OCI-LY7 (cell line): ENCODE measurements at regions not wholly inside any gene's neighbourhood (a gene's known extent, or its start where the extent isn't known, plus 50 kb on each side); places are given as distances from the start of the nearest gene placed in this dataset.

Experiments used
- BruUV-seq: library from RNA; stranded (reverse); fragments of 400-500 nt; replicated peaks from 2 replicates; lab custom pipeline; 2021; lab: Mats Ljungman, UMichigan
- CTCF ChIA-PET: fragments of 300-600 bp; sonication (Branson Sonifier 250); formaldehyde crosslinking; loops from one replicate; lab custom pipeline; 2022; ENCODE audit warnings: antibody characterized with exemption; ENCODE audit not compliant: unreplicated experiment; lab: Charles Lee
- POLR2A ChIA-PET: fragments of 300-600 bp; sonication (Branson Sonifier 250); formaldehyde crosslinking; loops from one replicate; lab custom pipeline; 2022; ENCODE audit warnings: antibody characterized with exemption; lab: Charles Lee
- DNase-seq: peaks from one replicate; pipeline ENCODE4 v3.0.0-alpha.2; 2015; ENCODE audit warnings: low spot score
- H2AFZ ChIP-seq: fragments of 200-600 bp; sonication (generic), shearing (Covaris generic); 2 replicates; pipeline ENCODE4 v1.6.1; 2014; ENCODE audit warnings: mild to moderate bottlenecking, antibody characterized with exemption, low read length, moderate library complexity
- H3K27ac ChIP-seq: fragments of 200-600 bp; sonication (generic); 2 replicates; pipeline ENCODE4 v1.5.1; 2014; ENCODE audit warnings: mixed run types, low read depth, mild to moderate bottlenecking, moderate library complexity, low read length, inconsistent platforms; ENCODE audit not compliant: poor library complexity, severe bottlenecking
- H3K36me3 ChIP-seq: fragments of 200-600 bp; sonication (generic); 2 replicates; pipeline ENCODE4 v1.6.1; 2014; ENCODE audit warnings: mild to moderate bottlenecking, antibody characterized with exemption, low read length, moderate library complexity, mixed read lengths; ENCODE audit not compliant: insufficient read depth
- H3K4me1 ChIP-seq: fragments of 200-600 bp; sonication (generic); 2 replicates; pipeline ENCODE4 v1.5.1; 2014; ENCODE audit warnings: mild to moderate bottlenecking, low read length; ENCODE audit not compliant: insufficient read depth, poor library complexity, severe bottlenecking
- H3K4me2 ChIP-seq: fragments of 200-600 bp; sonication (generic); 2 replicates; pipeline ENCODE4 v1.6.1; 2014; ENCODE audit warnings: mild to moderate bottlenecking, low read length
- H3K4me3 ChIP-seq: fragments of 200-600 bp; sonication (generic); 2 replicates; pipeline ENCODE4 v1.5.1; 2014; ENCODE audit warnings: mild to moderate bottlenecking, low read depth, low read length; ENCODE audit not compliant: poor library complexity, severe bottlenecking
- H3K79me2 ChIP-seq: fragments of 200-600 bp; sonication (generic); 2 replicates; pipeline ENCODE4 v1.6.1; 2016; ENCODE audit warnings: low read depth, mild to moderate bottlenecking, low read length, moderate library complexity, mixed read lengths; ENCODE audit not compliant: insufficient read depth
- H3K9me2 ChIP-seq: fragments of 200-600 bp; sonication (generic); 2 replicates; pipeline ENCODE4 v1.6.1; 2016; ENCODE audit warnings: mild to moderate bottlenecking, low read length, mixed read lengths; ENCODE audit not compliant: insufficient read depth
- H3K9me3 ChIP-seq: fragments of 200-600 bp; sonication (generic); 2 replicates; pipeline ENCODE4 v1.6.1; 2014; ENCODE audit warnings: mild to moderate bottlenecking, mixed run types, low read length, mixed read lengths
- H4K20me1 ChIP-seq: fragments of 200-600 bp; sonication (generic); 2 replicates; pipeline ENCODE4 v1.6.1; 2014; ENCODE audit warnings: mild to moderate bottlenecking, antibody characterized with exemption, low read length, moderate library complexity, mixed read lengths; ENCODE audit not compliant: insufficient read depth
- EZH2phosphoT487 ChIP-seq: fragments of 200-600 bp; sonication (generic); IDR thresholded peaks from 2 replicates; pipeline ENCODE4 v1.6.1; 2018; ENCODE audit warnings: low read depth, borderline replicate concordance, mild to moderate bottlenecking, mixed run types, antibody characterized with exemption, low read length, moderate library complexity, mixed read lengths
- intact Hi-C: fragments of 100-400 bp; cut with micrococcal nuclease; formaldehyde crosslinking; loops from one replicate; pipeline ENCODE4 v1.10.0; 2022; ENCODE audit not compliant: unreplicated experiment
- TF ChIP-seq, protein P1 (sequence below): fragments of 200-600 bp; sonication (generic); conservative IDR thresholded peaks from 2 replicates; pipeline ENCODE4 v1.5.1; 2014; ENCODE audit warnings: mild to moderate bottlenecking, antibody characterized with exemption, low read length, moderate library complexity, mixed read lengths

DNA sequence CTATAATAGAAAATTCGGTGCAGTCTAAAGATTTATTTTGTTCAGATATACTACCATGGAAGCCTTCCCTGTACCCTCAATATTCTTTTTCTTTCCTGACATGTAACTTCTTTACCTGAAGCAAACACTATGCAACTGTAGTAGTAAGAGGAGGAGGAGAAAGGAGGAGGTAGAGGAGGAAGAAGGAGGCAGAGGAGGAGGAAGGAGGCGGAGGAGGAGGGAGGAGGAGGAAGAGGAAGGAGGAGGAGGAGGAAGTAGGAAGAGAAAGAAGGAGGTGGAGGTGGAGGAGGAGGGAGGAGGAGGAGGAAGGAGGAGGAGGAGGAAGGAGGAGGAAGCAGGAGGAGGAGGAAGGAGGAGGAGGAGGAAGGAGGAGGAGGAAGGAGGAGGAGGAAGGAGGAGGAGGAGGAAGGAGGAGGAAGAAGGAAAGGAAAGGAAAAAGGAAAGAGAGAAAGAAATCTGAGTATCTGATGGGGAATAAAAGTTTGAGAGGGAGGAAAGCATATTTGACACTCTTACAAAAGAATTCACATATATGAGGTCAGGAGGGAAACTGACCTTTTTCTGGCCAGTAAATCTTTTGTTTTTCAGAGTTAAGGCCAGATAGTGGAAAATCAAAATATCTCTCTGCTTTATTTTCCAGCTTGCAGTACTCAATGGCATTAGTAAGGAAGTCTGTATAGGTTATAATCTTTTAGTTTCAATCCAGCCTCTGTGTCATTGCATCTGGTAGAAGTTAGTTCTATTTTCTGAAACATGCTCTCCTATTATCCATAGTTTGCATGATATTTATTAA lies 114.5 kb upstream of the LPAR1 start:
- no peaks in the 10 kb centered on the region for H3K9me3 ChIP-seq
- no peak for DNase-seq
- POLR2A ChIA-PET = no interaction called here

DNA sequence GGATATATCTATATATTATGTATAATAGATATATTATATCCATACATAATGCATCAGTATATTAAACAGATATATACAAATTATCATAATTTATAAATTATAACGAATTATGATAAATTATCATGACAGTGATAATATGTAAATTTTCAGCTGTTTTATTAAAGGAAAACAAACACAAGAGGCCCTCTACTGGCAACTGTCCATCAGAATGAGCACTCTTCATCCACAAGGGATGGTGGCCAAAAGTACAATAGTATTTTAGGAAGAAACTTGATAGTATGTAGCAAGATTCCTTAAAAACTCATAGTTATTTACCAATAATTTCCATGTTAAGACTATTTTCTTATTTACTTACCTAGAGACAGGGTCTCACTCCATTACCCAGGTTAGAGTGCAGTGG lies 113.3 kb upstream of the LPAR1 start:
- no peak overlapping the region for H2AFZ ChIP-seq
- no peak overlapping the region for H3K27ac ChIP-seq
- H3K4me1 ChIP-seq = no peaks in the 10 kb centered on the region
- TF ChIP-seq EZH2phosphoT487 = no peak
- TF ChIP-seq, protein P1, sequence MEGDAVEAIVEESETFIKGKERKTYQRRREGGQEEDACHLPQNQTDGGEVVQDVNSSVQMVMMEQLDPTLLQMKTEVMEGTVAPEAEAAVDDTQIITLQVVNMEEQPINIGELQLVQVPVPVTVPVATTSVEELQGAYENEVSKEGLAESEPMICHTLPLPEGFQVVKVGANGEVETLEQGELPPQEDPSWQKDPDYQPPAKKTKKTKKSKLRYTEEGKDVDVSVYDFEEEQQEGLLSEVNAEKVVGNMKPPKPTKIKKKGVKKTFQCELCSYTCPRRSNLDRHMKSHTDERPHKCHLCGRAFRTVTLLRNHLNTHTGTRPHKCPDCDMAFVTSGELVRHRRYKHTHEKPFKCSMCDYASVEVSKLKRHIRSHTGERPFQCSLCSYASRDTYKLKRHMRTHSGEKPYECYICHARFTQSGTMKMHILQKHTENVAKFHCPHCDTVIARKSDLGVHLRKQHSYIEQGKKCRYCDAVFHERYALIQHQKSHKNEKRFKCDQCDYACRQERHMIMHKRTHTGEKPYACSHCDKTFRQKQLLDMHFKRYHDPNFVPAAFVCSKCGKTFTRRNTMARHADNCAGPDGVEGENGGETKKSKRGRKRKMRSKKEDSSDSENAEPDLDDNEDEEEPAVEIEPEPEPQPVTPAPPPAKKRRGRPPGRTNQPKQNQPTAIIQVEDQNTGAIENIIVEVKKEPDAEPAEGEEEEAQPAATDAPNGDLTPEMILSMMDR = 0 out of 2 replicates have a peak, but pooled peaks have one; percentile 24
- no peak for DNase-seq
- POLR2A ChIA-PET = no interaction called here
- H4K20me1 ChIP-seq = no peaks in the 10 kb centered on the region
- BruUV-seq = no TSS peak
- H3K4me3 ChIP-seq = no peak overlapping the region
- H3K79me2 ChIP-seq = no peaks in the 10 kb centered on the region
- intact Hi-C loops = no loop called here
- no peaks in the 10 kb centered on the region for H3K36me3 ChIP-seq
- H3K4me2 ChIP-seq = no peak overlapping the region
- H3K9me2 ChIP-seq = no peaks in the 10 kb centered on the region
- CTCF ChIA-PET = no interaction called here
- no peaks in the 10 kb centered on the region for H3K9me3 ChIP-seq

More for the DNA sequence above, 114.5 kb upstream of the LPAR1 start:
- intact Hi-C loops = no loop called here
- TF ChIP-seq, protein P1 = no peak
- no peak for TF ChIP-seq EZH2phosphoT487
- no peaks in the 10 kb centered on the region for H4K20me1 ChIP-seq
- CTCF ChIA-PET = no interaction called here
- no peaks in the 10 kb centered on the region for H3K36me3 ChIP-seq
- H2AFZ ChIP-seq = no peak overlapping the region
- H3K4me1 ChIP-seq = no peaks in the 10 kb centered on the region
- no peaks in the 10 kb centered on the region for H3K9me2 ChIP-seq
- no TSS peak for BruUV-seq
- H3K27ac ChIP-seq = no peak overlapping the region
- H3K79me2 ChIP-seq = no peaks in the 10 kb centered on the region
- no peak overlapping the region for H3K4me3 ChIP-seq
- H3K4me2 ChIP-seq = no peak overlapping the region

DNA sequence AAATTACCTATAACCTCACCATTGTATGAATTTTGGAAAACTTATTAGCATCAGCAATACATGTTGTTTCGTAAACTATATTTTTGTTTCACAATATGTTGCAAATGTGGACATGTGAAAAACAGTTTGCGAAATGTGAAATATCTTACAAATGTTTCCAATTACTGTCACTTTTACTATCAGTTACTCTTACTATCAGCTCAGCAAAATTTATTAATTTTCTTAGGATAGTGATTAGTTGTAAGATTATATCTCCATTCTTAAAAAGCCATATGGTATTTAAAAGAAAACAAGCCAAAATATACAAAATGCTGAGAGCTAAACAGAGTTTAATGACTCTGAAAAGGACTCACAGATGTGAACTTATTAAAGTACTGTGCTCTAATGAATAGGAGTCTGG lies 111.9 kb upstream of the LPAR1 start:
- intact Hi-C loops = no loop called here
- CTCF ChIA-PET = no interaction called here

More for the DNA sequence above, 111.9 kb upstream of the LPAR1 start:
- Histone ChIP-seq H3K79me2 (no peaks in the 10 kb centered on the region), H3K9me3 (no peaks in the 10 kb centered on the region), H3K4me1 (no peaks in the 10 kb centered on the region), H3K27ac (no peak overlapping the region), H3K4me2 (no peak overlapping the region), H4K20me1 (no peaks in the 10 kb centered on the region), H3K36me3 (no peaks in the 10 kb centered on the region), H2AFZ (no peak overlapping the region), H3K9me2 (no peaks in the 10 kb centered on the region), H3K4me3 (no peak overlapping the region)
- POLR2A ChIA-PET = interaction anchor here (0.5 to 1.3 kb wide), 2 partner anchors 41 to 581 kb away, joined by 3 read pairs; no protein-coding TSS in a partner anchor
- TF ChIP-seq, protein P1 = no peak
- TF ChIP-seq EZH2phosphoT487 = no peak
- DNase-seq = no peak
- no TSS peak for BruUV-seq
